HepG2 (cell line): ENCODE measurements at regions not wholly inside any gene's neighbourhood (a gene's known extent, or its start where the extent isn't known, plus 50 kb on each side); places are given as distances from the start of the nearest gene placed in this dataset.

Experiments used
- CTCF ChIP-seq: sonication (generic); formaldehyde crosslinking; IDR thresholded peaks from 2 replicates; pipeline ENCODE4 v1.5.0; 2020; ENCODE audit warnings: mild to moderate bottlenecking, missing genetic modification reagents, moderate library complexity
- DBP ChIP-seq: sonication (generic); formaldehyde crosslinking; IDR thresholded peaks from 2 replicates; pipeline ENCODE4 v1.4.0; 2020; ENCODE audit warnings: missing genetic modification reagents; ENCODE audit errors: not compliant biosample characterization
- DMAP1 ChIP-seq: IDR thresholded peaks from 2 replicates; pipeline ENCODE4 v1.6.1; 2016
- EZH2 ChIP-seq: conservative IDR thresholded peaks from 2 replicates; pipeline ENCODE4 v1.6.1; 2012; ENCODE audit warnings: mild to moderate bottlenecking, low read depth, low read length, moderate library complexity
- RFX5 ChIP-seq: IDR thresholded peaks from 2 replicates; pipeline ENCODE4 v1.6.1; 2011; ENCODE audit warnings: low read depth, low read length, improper control_type of control experiment
- TAF1 ChIP-seq: sonication (generic); formaldehyde crosslinking; IDR thresholded peaks from 2 replicates; pipeline ENCODE4 v1.4.0; 2020; ENCODE audit warnings: missing genetic modification reagents
- ZNF383 ChIP-seq: sonication (generic); formaldehyde crosslinking; IDR thresholded peaks from 2 replicates; pipeline ENCODE4 v1.4.0; 2020; ENCODE audit warnings: missing genetic modification reagents, mild to moderate bottlenecking, borderline replicate concordance
- ZNF816 ChIP-seq: sonication (generic); formaldehyde crosslinking; IDR thresholded peaks from 2 replicates; pipeline ENCODE4 v1.8.0; 2022; ENCODE audit warnings: missing genetic modification reagents, mild to moderate bottlenecking, borderline replicate concordance
- TF ChIP-seq, protein P1 (sequence below), 2 experiments: fragments of 450-650 bp in 1 of 2; sonication (generic) in 1 of 2; formaldehyde crosslinking; IDR thresholded peaks; 2 replicates each; pipeline versions ENCODE4 v1.5.0 to v1.8.0; 2020 to 2022; ENCODE audit warnings: mild to moderate bottlenecking in 1 of 2, missing genetic modification reagents in 1 of 2

GRCh38 chr15:60183366-60183765 is 179.3 kb downstream of the FOXB1 start:
- TF ChIP-seq DMAP1 (CRISPR knock-in tag): no peak
- no peak for TF ChIP-seq DBP (CRISPR knock-in tag)
- TF ChIP-seq, protein P1, sequence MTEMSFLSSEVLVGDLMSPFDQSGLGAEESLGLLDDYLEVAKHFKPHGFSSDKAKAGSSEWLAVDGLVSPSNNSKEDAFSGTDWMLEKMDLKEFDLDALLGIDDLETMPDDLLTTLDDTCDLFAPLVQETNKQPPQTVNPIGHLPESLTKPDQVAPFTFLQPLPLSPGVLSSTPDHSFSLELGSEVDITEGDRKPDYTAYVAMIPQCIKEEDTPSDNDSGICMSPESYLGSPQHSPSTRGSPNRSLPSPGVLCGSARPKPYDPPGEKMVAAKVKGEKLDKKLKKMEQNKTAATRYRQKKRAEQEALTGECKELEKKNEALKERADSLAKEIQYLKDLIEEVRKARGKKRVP (CRISPR knock-in tag; IDR thresholded peaks at IDR 0.05): no peak
- TF ChIP-seq TAF1 (CRISPR knock-in tag): no peak
- TF ChIP-seq RFX5: no peak
- no peak for TF ChIP-seq ZNF383 (CRISPR knock-in tag)
- no peak for TF ChIP-seq ZNF816 (CRISPR knock-in tag)
- no peak for TF ChIP-seq CTCF (CRISPR knock-in tag)
- TF ChIP-seq EZH2: no peak
